ENCODE measurements at regions not wholly inside any gene's neighbourhood (a gene's known extent, or its start where the extent isn't known, plus 50 kb on each side); places are given as distances from the start of the nearest gene placed in this dataset.
A peak's percentile ranks its signal among the peaks of the same experiment; 100 is the strongest.
"Not testable (repeated sequence)": the region's sequence is repeated elsewhere in the genome, so short reads cannot be mapped to it uniquely, and the experiment has no call there.

DNA sequence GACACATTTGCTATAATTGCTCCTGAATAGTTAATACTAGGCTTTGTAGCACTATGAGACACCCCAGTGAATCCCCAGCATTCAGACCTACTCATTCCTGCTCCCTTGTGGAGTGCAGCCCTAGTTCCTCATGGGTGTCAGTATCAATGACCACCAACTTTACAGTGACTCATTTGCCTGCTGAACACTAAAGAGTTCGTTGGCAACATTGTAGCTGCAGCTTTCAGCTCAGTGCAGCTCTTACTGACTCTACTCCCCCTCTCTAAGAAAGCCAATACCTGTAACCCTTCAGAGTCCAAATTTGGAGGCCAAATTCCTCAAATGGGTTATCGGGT is 127.1 kb upstream of the MTPN start:
- Histone ChIP-seq H3K27me3 (no peaks in the 10 kb centered on the region), H3K9me3 (no peaks in the 10 kb centered on the region), H3K27ac (no peak overlapping the region), H3K4me3 (no peak overlapping the region), H3K4me1 (no peaks in the 10 kb centered on the region), H3K36me3 (no peaks in the 10 kb centered on the region)
- WGBS, 2 donors: 51 to 60% methylated on average over 2 of the region's 2 CpGs
- no peak for DNase-seq
- TF ChIP-seq, protein P1, sequence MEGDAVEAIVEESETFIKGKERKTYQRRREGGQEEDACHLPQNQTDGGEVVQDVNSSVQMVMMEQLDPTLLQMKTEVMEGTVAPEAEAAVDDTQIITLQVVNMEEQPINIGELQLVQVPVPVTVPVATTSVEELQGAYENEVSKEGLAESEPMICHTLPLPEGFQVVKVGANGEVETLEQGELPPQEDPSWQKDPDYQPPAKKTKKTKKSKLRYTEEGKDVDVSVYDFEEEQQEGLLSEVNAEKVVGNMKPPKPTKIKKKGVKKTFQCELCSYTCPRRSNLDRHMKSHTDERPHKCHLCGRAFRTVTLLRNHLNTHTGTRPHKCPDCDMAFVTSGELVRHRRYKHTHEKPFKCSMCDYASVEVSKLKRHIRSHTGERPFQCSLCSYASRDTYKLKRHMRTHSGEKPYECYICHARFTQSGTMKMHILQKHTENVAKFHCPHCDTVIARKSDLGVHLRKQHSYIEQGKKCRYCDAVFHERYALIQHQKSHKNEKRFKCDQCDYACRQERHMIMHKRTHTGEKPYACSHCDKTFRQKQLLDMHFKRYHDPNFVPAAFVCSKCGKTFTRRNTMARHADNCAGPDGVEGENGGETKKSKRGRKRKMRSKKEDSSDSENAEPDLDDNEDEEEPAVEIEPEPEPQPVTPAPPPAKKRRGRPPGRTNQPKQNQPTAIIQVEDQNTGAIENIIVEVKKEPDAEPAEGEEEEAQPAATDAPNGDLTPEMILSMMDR (IDR thresholded peaks at IDR 0.05): no peak
- no peak for TF ChIP-seq POLR2A (IDR thresholded peaks at IDR 0.05)
- intact Hi-C loops (cut with DNase I): no loop called here

DNA sequence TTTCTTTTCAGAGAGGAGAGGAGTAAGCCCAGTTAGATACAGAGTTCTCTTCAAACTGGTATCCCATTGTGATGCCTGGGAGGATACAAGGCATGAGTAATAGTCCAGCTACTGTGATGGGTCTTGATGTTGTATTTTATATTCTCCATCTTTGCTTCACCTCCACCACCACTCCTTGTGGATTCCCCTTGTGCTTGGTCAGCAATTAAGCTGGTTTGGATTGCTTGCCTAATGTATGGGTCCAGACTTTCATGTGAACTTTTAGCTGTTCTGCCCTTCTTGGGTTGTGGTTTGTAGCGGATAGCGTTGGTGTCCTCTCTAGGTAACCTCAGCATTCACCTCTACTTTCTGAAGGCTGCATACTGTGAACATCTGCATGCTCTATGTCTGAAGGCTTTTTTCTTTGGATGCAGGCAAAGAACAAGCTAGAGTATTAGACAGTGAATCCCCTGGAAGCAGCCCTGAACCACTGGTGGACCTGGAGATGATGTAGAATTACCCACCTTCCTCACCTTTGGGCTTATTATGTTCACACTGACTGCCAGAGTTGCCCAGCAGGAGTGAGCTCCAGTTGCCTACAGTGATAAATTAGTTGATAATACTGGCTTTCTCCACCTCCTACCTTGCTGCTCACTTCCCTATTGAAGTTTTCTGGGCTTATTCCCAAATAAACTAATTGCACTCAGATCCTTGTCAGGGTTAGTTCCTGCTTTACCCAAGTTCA is 126.5 kb upstream of the MTPN start:
- Histone ChIP-seq H3K36me3 (no peaks in the 10 kb centered on the region), H3K9me3 (no peaks in the 10 kb centered on the region), H3K27me3 (no peaks in the 10 kb centered on the region), H3K4me3 (no peak overlapping the region), H3K27ac (no peak overlapping the region), H3K4me1 (no peaks in the 10 kb centered on the region)
- TF ChIP-seq POLR2A (IDR thresholded peaks at IDR 0.05): no peak
- TF ChIP-seq, protein P1 (IDR thresholded peaks at IDR 0.05): no peak
- DNase-seq: no peak
- 75 to 95% methylated on average over 2 of the region's 2 CpGs for WGBS, 2 donors
- intact Hi-C loops (cut with DNase I): no loop called here

DNA sequence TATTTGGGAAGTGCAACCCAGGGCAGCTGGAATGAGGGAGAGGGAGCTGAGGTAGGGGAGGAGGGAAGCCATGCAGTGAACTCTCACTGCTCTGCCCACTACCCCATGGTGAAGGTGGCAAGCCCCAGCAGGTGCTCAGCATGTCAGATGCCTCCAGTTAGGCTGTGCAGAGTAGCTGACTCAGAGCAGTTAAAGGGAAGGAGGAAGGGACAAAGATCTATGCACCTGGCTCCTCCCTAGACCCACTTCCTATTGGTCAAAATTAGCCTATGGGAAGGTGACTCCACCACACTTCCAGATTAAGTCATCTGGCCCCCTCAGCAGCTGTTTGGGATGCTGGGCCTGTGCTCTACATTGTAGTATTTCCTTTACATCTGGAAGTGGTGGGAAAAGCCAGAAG is 125.7 kb upstream of the MTPN start:
- Histone ChIP-seq H3K27me3 (no peaks in the 10 kb centered on the region), H3K4me1 (no peaks in the 10 kb centered on the region), H3K9me3 (no peaks in the 10 kb centered on the region), H3K4me3 (no peak overlapping the region), H3K27ac (no peak overlapping the region), H3K36me3 (no peaks in the 10 kb centered on the region)
- intact Hi-C loops (cut with DNase I): no loop called here
- TF ChIP-seq POLR2A (IDR thresholded peaks at IDR 0.05): no peak
- TF ChIP-seq, protein P1 (IDR thresholded peaks at IDR 0.05): no peak
- no peak for DNase-seq

DNA sequence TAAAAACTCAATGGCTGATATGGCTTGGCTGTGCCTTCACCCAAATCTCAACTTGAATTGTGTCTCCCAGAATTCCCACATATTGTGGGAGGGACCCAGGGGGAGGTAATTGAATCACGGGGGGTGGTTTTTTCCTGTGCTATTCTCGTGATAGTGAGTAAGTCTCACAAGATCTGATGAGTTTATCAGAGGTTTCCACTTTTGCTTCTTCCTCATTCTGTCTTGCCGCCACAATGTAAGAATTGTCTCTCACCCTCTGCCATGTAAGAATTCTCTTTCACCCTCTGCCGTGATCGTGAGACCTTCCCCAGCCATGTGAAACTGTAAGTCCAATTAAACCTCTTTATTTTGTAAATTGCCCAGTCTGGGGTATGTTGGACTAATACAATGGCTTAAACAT is 115.6 kb upstream of the MTPN start:
- H3K4me3 ChIP-seq; intact Hi-C loops (cut with DNase I); H3K4me1 ChIP-seq; DNase-seq; H3K27ac ChIP-seq; H3K36me3 ChIP-seq; H3K9me3 ChIP-seq; H3K27me3 ChIP-seq: not testable (repeated sequence)
- WGBS, 2 donors: 75 to 79% methylated on average over 5 of the region's 5 CpGs

DNA sequence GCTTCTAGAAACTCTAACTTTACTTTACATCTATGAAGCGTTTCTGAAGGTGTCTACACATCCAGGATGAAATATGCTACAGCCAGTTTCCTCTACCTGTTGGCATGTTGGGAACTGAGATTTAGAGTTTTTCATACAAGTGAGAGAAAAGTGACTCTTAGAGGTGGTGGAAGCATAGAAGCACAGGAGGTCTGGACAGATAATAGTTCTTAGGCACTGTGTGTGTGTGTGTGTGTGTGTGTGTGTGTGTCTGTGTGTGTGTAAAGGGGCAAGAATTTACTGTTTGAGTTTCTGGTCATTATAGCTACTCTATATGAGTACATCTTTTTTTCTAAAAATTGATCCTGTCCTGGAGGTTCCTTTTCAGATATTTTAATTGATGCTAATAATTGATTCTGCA is 110.7 kb upstream of the MTPN start:
- Histone ChIP-seq H3K27ac (no peak overlapping the region), H3K9me3 (no peaks in the 10 kb centered on the region), H3K36me3 (no peaks in the 10 kb centered on the region), H3K4me1 (no peaks in the 10 kb centered on the region), H3K27me3 (no peaks in the 10 kb centered on the region), H3K4me3 (no peak overlapping the region)
- intact Hi-C loops (cut with DNase I): no loop called here
- no peak for TF ChIP-seq POLR2A (IDR thresholded peaks at IDR 0.05)
- TF ChIP-seq, protein P1 (IDR thresholded peaks at IDR 0.05): no peak
- 47 to 84% methylated on average over 1 of the region's 1 CpG for WGBS, 2 donors
- no peak for DNase-seq

DNA sequence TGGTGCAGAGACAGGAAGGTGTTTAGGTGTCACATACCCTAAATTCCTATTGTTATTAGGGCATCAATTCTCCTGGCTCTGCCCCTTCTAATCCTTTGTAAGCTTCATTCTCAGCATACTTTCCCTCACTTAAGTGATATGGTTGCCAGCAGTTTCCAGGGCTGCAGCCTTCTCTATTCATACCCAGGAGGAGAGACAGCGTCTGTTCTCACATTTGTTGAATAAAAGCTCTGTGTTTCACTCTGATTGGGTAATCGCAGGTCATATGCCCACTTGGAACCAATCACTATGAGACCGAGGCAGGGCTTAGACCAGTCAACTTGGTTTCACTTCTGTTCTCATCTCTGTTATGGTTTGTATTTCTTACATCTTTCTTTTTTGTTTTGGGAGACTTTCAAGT is 109.6 kb upstream of the MTPN start:
- WGBS, 2 donors: 27 to 35% methylated on average over 3 of the region's 3 CpGs
- H3K4me3 ChIP-seq: peak overlapping the region; percentile 2 to 55 (median 29)
- no peak for DNase-seq

More for the DNA sequence above, 109.6 kb upstream of the MTPN start:
- Histone ChIP-seq H3K9me3 (no peaks in the 10 kb centered on the region), H3K36me3 (no peaks in the 10 kb centered on the region), H3K27me3 (no peaks in the 10 kb centered on the region), H3K27ac (no peak overlapping the region), H3K4me1 (no peaks in the 10 kb centered on the region)
- TF ChIP-seq, protein P1 (IDR thresholded peaks at IDR 0.05): no peak
- no peak for TF ChIP-seq POLR2A (IDR thresholded peaks at IDR 0.05)
- intact Hi-C loops (cut with DNase I): no loop called here

All from esophagus squamous epithelium (tissue), 5 donors.